K562 (cell line): ENCODE measurements at regions not wholly inside any gene's neighbourhood (a gene's known extent, or its start where the extent isn't known, plus 50 kb on each side); places are given as distances from the start of the nearest gene placed in this dataset.

ENCODE experiments used
- ATAC-seq: fragments of 200-7000 bp; cut with Tn5 transposase; 3 replicates; pipeline ENCODE4 v1.9.1; 2020; ENCODE audit warnings: moderate library complexity
- BruUV-seq: library from RNA; stranded (reverse); fragments of 400-500 nt; replicated peaks from 2 replicates; lab custom pipeline; 2021; lab: Mats Ljungman, UMichigan
- CTCF ChIA-PET: fragments of 300-600 bp; formaldehyde crosslinking; extraction: SDS; loops from one replicate; lab custom pipeline; 2021; ENCODE audit warnings: low intra/inter-chr PET ratio; lab: Yijun Ruan, JAX
- POLR2A ChIA-PET: fragments of 300-600, 350-650 bp; sonication (Branson Sonifier 250); formaldehyde crosslinking; extraction: SDS; loops from one replicate; lab custom pipeline; 2021; ENCODE audit warnings: antibody characterized with exemption, inconsistent platforms; lab: Yijun Ruan, JAX
- DNase-seq, 4 experiments: peaks; one replicate each; pipeline versions ENCODE4 v3.0.0 to v3.0.0-alpha.2; 2011 to 2018; ENCODE audit warnings: low spot score in 3 of 4, mixed read lengths in 3 of 4; ENCODE audit errors: extremely low read depth in 1 of 4
- FAIRE-seq: peaks from 2 replicates; lab custom pipeline; 2011; peaks lifted over from hg19 to GRCh38; lab: Jason Lieb, UNC
- H2AFZ ChIP-seq: 2 replicates; pipeline ENCODE4 v1.6.0; 2011; ENCODE audit warnings: low read depth, low read length, control low read depth, inconsistent platforms
- H3K27ac ChIP-seq: fragments of 200-600 bp; 3 replicates; pipeline ENCODE4 v1.8.0; 2011; ENCODE audit warnings: low read depth, mild to moderate bottlenecking, control low read depth, inconsistent platforms, low read length, moderate library complexity, mixed read lengths; ENCODE audit errors: extremely low read depth
- H3K27me3 ChIP-seq, 2 experiments: fragments of 300-600 bp in 1 of 2; 2 replicates in 1 of 2; 3 replicates in 1 of 2; pipeline versions ENCODE4 v1.6.0 to v1.8.0; 2011; ENCODE audit warnings: inconsistent platforms in 2 of 2, low read length in 2 of 2, mild to moderate bottlenecking in 1 of 2, mixed read lengths in 1 of 2, moderate library complexity in 1 of 2; ENCODE audit not compliant: control insufficient read depth in 2 of 2, insufficient read depth in 2 of 2
- H3K36me3 ChIP-seq: fragments of 300-600 bp; 3 replicates; pipeline ENCODE4 v1.8.0; 2011; ENCODE audit warnings: mild to moderate bottlenecking, low read length, inconsistent platforms; ENCODE audit not compliant: control insufficient read depth, insufficient read depth
- H3K4me1 ChIP-seq, 2 experiments: fragments of 200-600 bp in 1 of 2; replicated peaks in 1 of 2; 2 replicates in 1 of 2; 3 replicates in 1 of 2; pipeline versions ENCODE4 v1.5.1 to v1.8.0; 2011; ENCODE audit warnings: inconsistent platforms in 2 of 2, low read length in 2 of 2, mild to moderate bottlenecking in 1 of 2, mixed read lengths in 1 of 2, moderate library complexity in 1 of 2; ENCODE audit not compliant: control insufficient read depth in 2 of 2, insufficient read depth in 2 of 2
- H3K4me2 ChIP-seq: 2 replicates; pipeline ENCODE4 v1.6.1; 2011; ENCODE audit warnings: low read length, control low read depth, inconsistent platforms, mixed read lengths; ENCODE audit not compliant: insufficient read depth
- H3K4me3 ChIP-seq: fragments of 200-600 bp; sonication (generic), shearing (Covaris generic); 2 replicates; pipeline ENCODE4 v1.5.1; 2016; ENCODE audit warnings: control low read depth, inconsistent platforms
- H3K79me2 ChIP-seq: fragments of 200-600 bp; 3 replicates; pipeline ENCODE4 v1.8.0; 2011; ENCODE audit warnings: low read length, inconsistent platforms; ENCODE audit not compliant: control insufficient read depth, insufficient read depth
- H3K9ac ChIP-seq, 2 experiments: 2 replicates each; pipeline versions ENCODE4 v1.6.0 to v1.6.1; 2011; ENCODE audit warnings: low read depth in 2 of 2, low read length in 2 of 2, control low read depth in 1 of 2, inconsistent platforms in 1 of 2, mild to moderate bottlenecking in 1 of 2, mixed read lengths in 1 of 2; ENCODE audit not compliant: insufficient read depth in 1 of 2
- H3K9me1 ChIP-seq: one replicate; pipeline ENCODE4 v1.6.0; 2011; ENCODE audit warnings: inconsistent platforms, mild to moderate bottlenecking, low read length, moderate library complexity; ENCODE audit not compliant: control insufficient read depth, insufficient read depth
- H3K9me3 ChIP-seq: replicated peaks from 2 replicates; pipeline ENCODE4 v1.5.1; 2011; ENCODE audit warnings: low read depth, low read length, inconsistent platforms; ENCODE audit not compliant: control insufficient read depth, insufficient read depth
- H4K20me1 ChIP-seq: replicated peaks from 2 replicates; pipeline ENCODE4 v1.6.1; 2011; ENCODE audit warnings: low read length, inconsistent platforms, mixed read lengths; ENCODE audit not compliant: control insufficient read depth, insufficient read depth
- CSDE1 ChIP-seq, 2 experiments: fragments of 450-650 bp; IDR thresholded peaks; 2 replicates each; pipeline ENCODE4 v1.6.1; 2016; ENCODE audit warnings: mild to moderate bottlenecking in 1 of 2
- MXD1 ChIP-seq: fragments of 250-450 bp; sonication (Bioruptor Pico); IDR thresholded peaks from 2 replicates; pipeline ENCODE4 v1.8.0; 2021; ENCODE audit warnings: borderline replicate concordance, mild to moderate bottlenecking, moderate library complexity; ENCODE audit not compliant: poor library complexity, severe bottlenecking
- SRF ChIP-seq, 2 experiments: fragments of 250-450, 450-650 bp in 1 of 2; sonication (Bioruptor Pico) in 1 of 2; sonication (generic) in 1 of 2; formaldehyde crosslinking; IDR thresholded peaks; 2 replicates each; pipeline versions ENCODE4 v1.5.0 to v1.5.1; 2020 to 2022; ENCODE audit warnings: mild to moderate bottlenecking in 1 of 2, missing genetic modification reagents in 1 of 2
- ZNF311 ChIP-seq: fragments of 250-450 bp; sonication (Bioruptor Pico); IDR thresholded peaks from 2 replicates; pipeline ENCODE4 v1.4.0; 2020; ENCODE audit warnings: mild to moderate bottlenecking, moderate library complexity
- WGBS: fragments of 100-300 bp; shearing (Covaris generic); methylation state at CpG from one replicate; pipeline ENCODE4 v1.1.6; 2016; ENCODE audit warnings: low coverage, mixed read lengths; ENCODE audit not compliant: insufficient coverage; ENCODE audit errors: missing lambda C conversion rate; 5-methylcytosine and 5-hydroxymethylcytosine counted together
- in situ Hi-C: fragments of 300-500 bp; cut with MboI; formaldehyde crosslinking; loops from 4 replicates; pipeline ENCODE4 v1.15.0; 2018; ENCODE audit warnings: inconsistent platforms, mixed read lengths
- intact Hi-C: fragments of 100-400 bp; cut with micrococcal nuclease; formaldehyde crosslinking; loops from 2 replicates; pipeline ENCODE4 v1.14.2; 2022

GRCh38 chr6:50976907-50977306, 158.2 kb downstream of the TFAP2B start (continued):
- TF ChIP-seq ZNF311 (CRISPR knock-in tag): no peak

- H3K27me3 ChIP-seq: no peaks in the 10 kb centered on the region
- ATAC-seq (no peak), FAIRE-seq (no peak), DNase-seq (no peak)
- no TSS peak for BruUV-seq
- 24% methylated on average over 1 of the region's 1 CpG for WGBS
- peak overlapping the region; percentile 75 for H2AFZ ChIP-seq
- no peak overlapping the region for H3K4me2 ChIP-seq
- no peak overlapping the region for H3K9ac ChIP-seq
- H3K4me1 ChIP-seq: peaks cover 0 to 27% of the 10 kb centered on the region in 2 experiments; a peak in 2 of 5 replicates
- H3K9me3 ChIP-seq: no peaks in the 10 kb centered on the region
- TF ChIP-seq CSDE1 (IDR thresholded peaks at IDR 0.05): no peak
- TF ChIP-seq SRF (CRISPR knock-in tag; IDR thresholded peaks at IDR 0.05): peak in 1 of 2 experiments; percentile 95; a peak in 2 of 4 replicates
- TF ChIP-seq MXD1 (CRISPR knock-in tag): no peak
- no peak overlapping the region for H3K4me3 ChIP-seq
- CTCF ChIA-PET: no interaction called here
- H3K79me2 ChIP-seq: no peaks in the 10 kb centered on the region
- peaks cover 2% of the 10 kb centered on the region for H3K9me1 ChIP-seq
- intact Hi-C loops: no loop called here
- H4K20me1 ChIP-seq: no peaks in the 10 kb centered on the region
- no peak overlapping the region for H3K27ac ChIP-seq
- POLR2A ChIA-PET: interaction anchor here (1.4 kb wide), 1 partner anchor 13 kb away, joined by 3 read pairs; no protein-coding TSS in a partner anchor
- H3K36me3 ChIP-seq: no peaks in the 10 kb centered on the region
- in situ Hi-C loops: no loop called here
These were observed 159.1 kb downstream of the TFAP2B start for GRCh38 chr6:50977796-50978195.
